PFSK-1 (cell line): ENCODE measurements at regions not wholly inside any gene's neighbourhood (a gene's known extent, or its start where the extent isn't known, plus 50 kb on each side); places are given as distances from the start of the nearest gene placed in this dataset.

Experiments
- POLR2AphosphoS5 ChIP-seq: IDR thresholded peaks from 2 replicates; pipeline ENCODE4 v1.6.1; 2012; ENCODE audit warnings: low read depth, mild to moderate bottlenecking, control low read depth, low read length, moderate library complexity
- TAF1 ChIP-seq: IDR thresholded peaks from 2 replicates; pipeline ENCODE4 v1.6.1; 2012; ENCODE audit warnings: low read length, control low read depth, borderline replicate concordance; ENCODE audit not compliant: insufficient read depth
- TF ChIP-seq, protein P1 (sequence below), 2 experiments: IDR thresholded peaks; 2 replicates each; pipeline versions ENCODE4 v1.6.1 to v1.8.0; 2011 to 2012; ENCODE audit warnings: low read depth in 2 of 2, low read length in 2 of 2, control low read depth in 1 of 2, inconsistent platforms in 1 of 2, mild to moderate bottlenecking in 1 of 2, moderate library complexity in 1 of 2; ENCODE audit not compliant: insufficient read depth in 1 of 2

DNA sequence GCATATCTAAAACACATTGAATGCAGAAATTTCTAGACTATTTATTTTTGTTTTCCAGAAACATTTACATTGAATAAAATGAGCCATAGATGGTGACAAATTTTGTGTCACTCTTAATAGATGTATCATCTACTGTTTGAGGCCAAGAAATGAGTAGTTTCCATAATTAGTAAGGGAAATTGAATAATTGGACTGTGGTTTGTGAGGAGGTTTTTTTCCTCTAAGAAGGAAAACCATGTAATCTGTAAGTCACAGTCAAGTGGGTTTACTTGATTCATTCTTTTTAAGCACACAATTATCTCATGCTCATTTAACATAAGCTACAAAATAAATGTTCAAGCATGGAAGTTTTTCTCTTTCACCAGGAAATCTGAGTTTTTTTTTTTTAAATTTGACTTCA, 876.4 kb downstream of the NR2F1-AS1 start:
- TF ChIP-seq POLR2AphosphoS5: no peak
- TF ChIP-seq, protein P1, sequence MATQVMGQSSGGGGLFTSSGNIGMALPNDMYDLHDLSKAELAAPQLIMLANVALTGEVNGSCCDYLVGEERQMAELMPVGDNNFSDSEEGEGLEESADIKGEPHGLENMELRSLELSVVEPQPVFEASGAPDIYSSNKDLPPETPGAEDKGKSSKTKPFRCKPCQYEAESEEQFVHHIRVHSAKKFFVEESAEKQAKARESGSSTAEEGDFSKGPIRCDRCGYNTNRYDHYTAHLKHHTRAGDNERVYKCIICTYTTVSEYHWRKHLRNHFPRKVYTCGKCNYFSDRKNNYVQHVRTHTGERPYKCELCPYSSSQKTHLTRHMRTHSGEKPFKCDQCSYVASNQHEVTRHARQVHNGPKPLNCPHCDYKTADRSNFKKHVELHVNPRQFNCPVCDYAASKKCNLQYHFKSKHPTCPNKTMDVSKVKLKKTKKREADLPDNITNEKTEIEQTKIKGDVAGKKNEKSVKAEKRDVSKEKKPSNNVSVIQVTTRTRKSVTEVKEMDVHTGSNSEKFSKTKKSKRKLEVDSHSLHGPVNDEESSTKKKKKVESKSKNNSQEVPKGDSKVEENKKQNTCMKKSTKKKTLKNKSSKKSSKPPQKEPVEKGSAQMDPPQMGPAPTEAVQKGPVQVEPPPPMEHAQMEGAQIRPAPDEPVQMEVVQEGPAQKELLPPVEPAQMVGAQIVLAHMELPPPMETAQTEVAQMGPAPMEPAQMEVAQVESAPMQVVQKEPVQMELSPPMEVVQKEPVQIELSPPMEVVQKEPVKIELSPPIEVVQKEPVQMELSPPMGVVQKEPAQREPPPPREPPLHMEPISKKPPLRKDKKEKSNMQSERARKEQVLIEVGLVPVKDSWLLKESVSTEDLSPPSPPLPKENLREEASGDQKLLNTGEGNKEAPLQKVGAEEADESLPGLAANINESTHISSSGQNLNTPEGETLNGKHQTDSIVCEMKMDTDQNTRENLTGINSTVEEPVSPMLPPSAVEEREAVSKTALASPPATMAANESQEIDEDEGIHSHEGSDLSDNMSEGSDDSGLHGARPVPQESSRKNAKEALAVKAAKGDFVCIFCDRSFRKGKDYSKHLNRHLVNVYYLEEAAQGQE (IDR thresholded peaks at IDR 0.05; ENCODE audit: insufficient read depth in 1 of 2, low read depth in 2 of 2, low read length in 2 of 2): no peak
- TF ChIP-seq TAF1: no peak
